ENCODE measurements at regions not wholly inside any gene's neighbourhood (a gene's known extent, or its start where the extent isn't known, plus 50 kb on each side); places are given as distances from the start of the nearest gene placed in this dataset.
A peak's percentile ranks its signal among the peaks of the same experiment; 100 is the strongest.

DNA sequence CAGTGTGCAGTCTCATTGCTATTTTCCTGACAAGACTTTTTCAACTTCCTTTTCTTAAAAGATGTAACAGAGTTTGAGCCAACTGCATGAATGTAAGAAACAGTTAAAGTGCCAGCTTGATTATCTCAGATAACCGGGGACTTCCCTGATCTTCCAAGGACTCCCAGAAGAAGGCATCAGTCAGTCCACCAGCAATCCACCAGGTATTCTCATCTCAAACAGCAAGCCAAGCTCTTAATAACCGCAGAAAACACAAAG is 350.1 kb downstream of the LIG4 start:
- DNase-seq (ENCODE audit: low read depth): no peak
- H3K4me3 ChIP-seq (ENCODE audit: low read depth, low read length): no peak overlapping the region
- no peak for TF ChIP-seq MAX (IDR thresholded peaks at IDR 0.05; ENCODE audit: low read depth, low read length)
- TF ChIP-seq MYC (IDR thresholded peaks at IDR 0.05; ENCODE audit: low read depth, low read length): no peak
- TF ChIP-seq, protein P1, sequence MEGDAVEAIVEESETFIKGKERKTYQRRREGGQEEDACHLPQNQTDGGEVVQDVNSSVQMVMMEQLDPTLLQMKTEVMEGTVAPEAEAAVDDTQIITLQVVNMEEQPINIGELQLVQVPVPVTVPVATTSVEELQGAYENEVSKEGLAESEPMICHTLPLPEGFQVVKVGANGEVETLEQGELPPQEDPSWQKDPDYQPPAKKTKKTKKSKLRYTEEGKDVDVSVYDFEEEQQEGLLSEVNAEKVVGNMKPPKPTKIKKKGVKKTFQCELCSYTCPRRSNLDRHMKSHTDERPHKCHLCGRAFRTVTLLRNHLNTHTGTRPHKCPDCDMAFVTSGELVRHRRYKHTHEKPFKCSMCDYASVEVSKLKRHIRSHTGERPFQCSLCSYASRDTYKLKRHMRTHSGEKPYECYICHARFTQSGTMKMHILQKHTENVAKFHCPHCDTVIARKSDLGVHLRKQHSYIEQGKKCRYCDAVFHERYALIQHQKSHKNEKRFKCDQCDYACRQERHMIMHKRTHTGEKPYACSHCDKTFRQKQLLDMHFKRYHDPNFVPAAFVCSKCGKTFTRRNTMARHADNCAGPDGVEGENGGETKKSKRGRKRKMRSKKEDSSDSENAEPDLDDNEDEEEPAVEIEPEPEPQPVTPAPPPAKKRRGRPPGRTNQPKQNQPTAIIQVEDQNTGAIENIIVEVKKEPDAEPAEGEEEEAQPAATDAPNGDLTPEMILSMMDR (IDR thresholded peaks at IDR 0.05; ENCODE audit: low read depth, low read length): no peak
- TF ChIP-seq POLR2A (IDR thresholded peaks at IDR 0.05; ENCODE audit: extremely low read depth, insufficient read length): no peak

- peak; percentile 54 for DNase-seq (ENCODE audit: low read depth)
- no peak overlapping the region for H3K4me3 ChIP-seq (ENCODE audit: low read depth, low read length)
- TF ChIP-seq, protein P1 (IDR thresholded peaks at IDR 0.05; ENCODE audit: low read depth, low read length): no peak
- no peak for TF ChIP-seq MYC (IDR thresholded peaks at IDR 0.05; ENCODE audit: low read depth, low read length)
- TF ChIP-seq POLR2A (IDR thresholded peaks at IDR 0.05; ENCODE audit: extremely low read depth, insufficient read length): no peak
- no peak for TF ChIP-seq MAX (IDR thresholded peaks at IDR 0.05; ENCODE audit: low read depth, low read length)
These were observed 350.6 kb downstream of the LIG4 start for GRCh38 chr13:107864543-107865317.

DNA sequence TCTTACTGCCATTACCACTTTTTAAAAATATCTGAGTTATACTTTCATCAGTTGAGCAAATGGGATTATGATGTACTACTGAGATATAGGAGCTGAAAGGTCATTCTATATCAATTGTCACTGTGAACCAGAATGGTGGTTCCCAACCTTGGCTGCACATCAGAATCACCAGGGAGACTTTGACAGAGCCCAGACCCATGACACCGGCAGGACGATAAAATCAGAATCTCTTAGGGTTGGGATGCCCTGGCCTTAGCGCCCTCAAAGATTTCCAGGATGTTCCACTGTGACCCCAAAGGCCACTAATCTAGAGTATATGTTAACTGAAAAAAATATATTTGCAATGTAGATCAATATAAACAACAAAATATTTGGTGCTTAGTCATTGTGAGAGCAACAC is 355.1 kb downstream of the LIG4 start:
- H3K4me3 ChIP-seq (ENCODE audit: low read depth, low read length): no peak overlapping the region
- TF ChIP-seq POLR2A (IDR thresholded peaks at IDR 0.05; ENCODE audit: extremely low read depth, insufficient read length) (no peak), MAX (IDR thresholded peaks at IDR 0.05; ENCODE audit: low read depth, low read length) (no peak), MYC (IDR thresholded peaks at IDR 0.05; ENCODE audit: low read depth, low read length) (no peak)
- TF ChIP-seq, protein P1 (IDR thresholded peaks at IDR 0.05; ENCODE audit: low read depth, low read length): no peak
- DNase-seq (ENCODE audit: low read depth): no peak

DNA sequence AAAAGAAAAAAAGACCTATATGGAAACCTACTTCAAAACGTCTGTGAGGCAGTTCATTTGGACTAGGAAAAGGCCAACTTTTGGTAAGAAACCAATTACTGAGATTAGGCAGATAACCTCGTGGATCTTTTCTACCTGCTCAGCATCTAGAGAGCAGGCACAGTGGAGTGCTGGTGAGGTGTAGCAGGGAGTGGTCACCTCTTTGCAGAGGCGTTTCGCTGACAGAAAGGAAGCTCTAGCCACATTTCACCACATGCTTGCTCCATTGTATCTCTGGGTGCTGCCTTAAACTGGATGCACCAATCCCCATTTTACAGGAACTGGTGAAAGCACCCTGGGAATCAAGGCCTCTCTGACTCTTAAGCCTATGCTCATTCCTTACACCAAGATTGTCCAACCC is 360.5 kb downstream of the LIG4 start:
- no peak for DNase-seq (ENCODE audit: low read depth)
- H3K4me3 ChIP-seq (ENCODE audit: low read depth, low read length): no peak overlapping the region
- TF ChIP-seq MAX (IDR thresholded peaks at IDR 0.05; ENCODE audit: low read depth, low read length) (no peak), MYC (IDR thresholded peaks at IDR 0.05; ENCODE audit: low read depth, low read length) (no peak), POLR2A (IDR thresholded peaks at IDR 0.05; ENCODE audit: extremely low read depth, insufficient read length) (no peak)
- TF ChIP-seq, protein P1 (IDR thresholded peaks at IDR 0.05; ENCODE audit: low read depth, low read length): no peak

GRCh38 chr13:107852072-107852471 is 363.3 kb downstream of the LIG4 start:
- TF ChIP-seq MYC (IDR thresholded peaks at IDR 0.05; ENCODE audit: low read depth, low read length) (no peak), POLR2A (IDR thresholded peaks at IDR 0.05; ENCODE audit: extremely low read depth, insufficient read length) (no peak), MAX (IDR thresholded peaks at IDR 0.05; ENCODE audit: low read depth, low read length) (no peak)
- TF ChIP-seq, protein P1 (IDR thresholded peaks at IDR 0.05; ENCODE audit: low read depth, low read length): no peak
- DNase-seq (ENCODE audit: low read depth): no peak

More at GRCh38 chr13:107852072-107852471, 363.3 kb downstream of the LIG4 start:
- H3K4me3 ChIP-seq (ENCODE audit: low read depth, low read length): no peak overlapping the region

All from NB4 (cell line).